22Rv1 (cell line): ENCODE measurements at regions not wholly inside any gene's neighbourhood (a gene's known extent, or its start where the extent isn't known, plus 50 kb on each side); places are given as distances from the start of the nearest gene placed in this dataset.

Experiments used
- ZFX ChIP-seq: fragments of 450-650 bp; IDR thresholded peaks from 2 replicates; pipeline ENCODE4 v1.6.1; 2017; ENCODE audit warnings: antibody characterized with exemption, borderline replicate concordance
- TF ChIP-seq, protein P1 (sequence below): fragments of 450-650 bp; IDR thresholded peaks from 2 replicates; pipeline ENCODE4 v1.5.1; 2017; ENCODE audit warnings: mild to moderate bottlenecking

DNA sequence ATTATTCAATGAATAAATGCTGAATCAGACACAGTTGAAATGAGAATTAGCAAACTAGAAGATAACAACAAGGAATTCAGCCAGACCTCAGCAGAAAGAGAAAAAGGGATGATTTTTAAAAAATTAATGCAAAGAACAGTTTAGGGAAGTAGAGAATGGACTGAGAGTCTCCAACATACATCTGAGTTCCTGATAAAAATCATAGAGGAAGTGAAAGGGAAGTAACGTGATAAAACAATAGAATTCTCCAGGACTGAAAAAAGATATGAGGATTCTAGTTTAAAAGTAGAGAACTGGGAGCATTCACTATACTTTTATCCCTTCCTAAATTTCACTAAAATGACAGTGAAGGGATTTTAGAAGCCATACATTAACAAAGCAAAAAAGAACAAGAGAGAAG, 592.0 kb downstream of the SOX6 start:
- TF ChIP-seq, protein P1, sequence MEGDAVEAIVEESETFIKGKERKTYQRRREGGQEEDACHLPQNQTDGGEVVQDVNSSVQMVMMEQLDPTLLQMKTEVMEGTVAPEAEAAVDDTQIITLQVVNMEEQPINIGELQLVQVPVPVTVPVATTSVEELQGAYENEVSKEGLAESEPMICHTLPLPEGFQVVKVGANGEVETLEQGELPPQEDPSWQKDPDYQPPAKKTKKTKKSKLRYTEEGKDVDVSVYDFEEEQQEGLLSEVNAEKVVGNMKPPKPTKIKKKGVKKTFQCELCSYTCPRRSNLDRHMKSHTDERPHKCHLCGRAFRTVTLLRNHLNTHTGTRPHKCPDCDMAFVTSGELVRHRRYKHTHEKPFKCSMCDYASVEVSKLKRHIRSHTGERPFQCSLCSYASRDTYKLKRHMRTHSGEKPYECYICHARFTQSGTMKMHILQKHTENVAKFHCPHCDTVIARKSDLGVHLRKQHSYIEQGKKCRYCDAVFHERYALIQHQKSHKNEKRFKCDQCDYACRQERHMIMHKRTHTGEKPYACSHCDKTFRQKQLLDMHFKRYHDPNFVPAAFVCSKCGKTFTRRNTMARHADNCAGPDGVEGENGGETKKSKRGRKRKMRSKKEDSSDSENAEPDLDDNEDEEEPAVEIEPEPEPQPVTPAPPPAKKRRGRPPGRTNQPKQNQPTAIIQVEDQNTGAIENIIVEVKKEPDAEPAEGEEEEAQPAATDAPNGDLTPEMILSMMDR: no peak
- TF ChIP-seq ZFX: no peak
